Ureter (tissue), 1 donor: ENCODE measurements at regions not wholly inside any gene's neighbourhood (a gene's known extent, or its start where the extent isn't known, plus 50 kb on each side); places are given as distances from the start of the nearest gene placed in this dataset.

Experiments
- DNase-seq: peaks from one replicate; pipeline ENCODE4 v3.0.0-alpha.2; 2020; ENCODE audit warnings: low spot score
- donor health status: DM: yes; HTN: yes; CAD: no.

GRCh38 chr18:73735836-73736235 is 411.8 kb downstream of the FBXO15 start:
- no peak for DNase-seq

DNA sequence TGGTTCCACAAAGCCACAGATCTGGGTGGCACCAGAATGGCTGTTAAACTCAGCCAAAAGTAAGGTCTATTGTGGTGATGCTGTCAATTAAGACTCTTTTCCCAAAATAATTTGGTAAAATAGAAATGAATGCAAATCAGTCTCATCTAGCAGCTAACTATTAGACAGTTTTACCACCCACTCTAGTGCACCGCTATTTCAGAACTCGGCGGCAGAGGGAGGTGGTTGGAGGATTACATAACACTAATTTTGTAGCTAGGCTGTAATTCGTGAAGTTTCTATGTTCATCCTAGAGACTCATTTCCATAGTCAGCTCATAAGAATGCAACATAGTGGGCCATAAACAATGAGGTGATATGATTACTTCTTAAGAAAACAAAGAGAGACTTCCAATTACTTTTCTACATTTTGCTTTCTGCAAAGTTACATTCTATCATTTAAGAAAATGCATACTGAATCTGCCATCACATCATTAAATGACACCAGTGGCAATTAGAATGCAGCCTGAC is 413.8 kb downstream of the FBXO15 start:
- no peak for DNase-seq

DNA sequence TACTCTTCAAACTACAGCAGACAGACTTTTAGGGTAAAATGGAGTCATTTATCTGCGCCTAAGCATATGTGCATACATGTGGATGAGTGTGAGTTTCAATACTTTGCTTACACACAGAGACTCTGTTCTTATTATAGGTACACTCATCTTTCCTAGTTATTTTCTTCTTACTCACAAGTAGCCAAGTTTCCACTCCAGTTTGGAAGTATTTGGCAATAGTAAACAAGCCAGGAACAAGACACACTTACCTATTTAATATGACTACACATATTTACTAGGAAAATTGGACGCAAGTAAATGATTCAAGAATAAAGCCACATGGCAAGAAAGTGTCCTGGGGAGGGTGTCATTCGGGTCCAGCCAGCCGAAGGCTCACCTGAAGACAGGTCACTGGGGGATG is 414.3 kb downstream of the FBXO15 start:
- no peak for DNase-seq

DNA sequence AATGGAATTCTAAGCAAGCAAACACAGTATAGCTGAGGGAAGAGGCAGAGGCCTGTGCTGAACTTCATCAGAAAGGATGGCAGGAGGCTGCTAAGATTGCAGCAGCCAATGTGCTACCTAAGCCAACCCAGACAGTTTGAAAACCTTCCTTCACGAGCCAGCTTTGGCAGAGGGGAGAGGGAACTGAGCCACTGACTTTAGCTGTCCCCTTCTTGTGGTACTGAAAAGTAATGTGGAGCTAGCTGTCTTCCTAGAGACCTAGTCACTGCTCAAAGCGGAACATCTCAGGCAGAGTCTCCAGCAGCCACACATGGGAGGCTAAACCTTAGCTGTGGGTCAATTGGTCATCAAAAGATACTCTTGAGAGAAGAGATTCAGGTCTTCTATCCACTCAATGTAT is 419.0 kb downstream of the FBXO15 start:
- DNase-seq, result no peak

DNA sequence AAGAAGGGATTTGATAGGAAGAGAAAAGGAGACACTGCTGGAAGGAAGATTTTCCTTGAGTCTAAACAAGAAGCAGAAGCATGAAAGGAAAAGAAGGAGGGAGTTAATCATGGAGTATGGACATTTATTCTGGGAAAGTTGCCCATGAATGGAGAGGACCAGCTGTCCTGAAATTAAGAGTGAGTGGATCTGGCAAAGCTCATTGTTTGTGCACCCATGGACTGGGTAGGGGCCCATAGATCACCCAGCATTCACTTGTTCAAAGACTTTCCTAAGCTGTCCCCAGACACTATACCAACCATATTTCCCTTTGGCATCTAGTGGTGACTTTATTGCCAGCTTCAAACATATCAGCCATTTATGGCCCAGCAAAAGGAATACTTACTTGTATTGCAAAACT is 422.7 kb downstream of the FBXO15 start:
- DNase-seq, result no peak

GRCh38 chr18:73719611-73720010 is 428.0 kb downstream of the FBXO15 start:
- DNase-seq, result no peak

- DNase-seq, result no peak
Measured at GRCh38 chr18:73717570-73717969, 430.1 kb downstream of the FBXO15 start.

DNA sequence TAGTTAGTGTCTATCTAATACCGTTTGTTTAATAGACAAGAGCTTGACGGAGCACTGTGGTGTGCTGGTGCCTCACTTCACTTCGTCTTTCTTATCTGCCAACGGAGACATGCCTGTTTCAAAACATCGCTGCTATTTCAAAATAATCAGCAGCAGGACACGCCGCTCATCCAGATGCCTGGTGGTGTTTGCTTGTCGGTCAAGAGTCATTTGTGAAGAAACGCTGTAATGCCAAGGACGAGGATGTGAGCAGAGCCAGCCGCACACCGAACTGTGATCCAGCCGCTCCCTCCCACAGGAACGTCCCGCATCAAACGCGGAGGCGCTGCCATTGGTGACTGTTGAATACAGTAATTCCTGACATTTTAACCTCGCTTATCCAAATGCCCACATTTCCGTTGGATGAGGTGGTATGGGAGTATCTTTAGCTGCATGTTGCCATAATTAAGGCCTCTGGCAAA is 432.4 kb downstream of the FBXO15 start:
- DNase-seq, result no peak

DNA sequence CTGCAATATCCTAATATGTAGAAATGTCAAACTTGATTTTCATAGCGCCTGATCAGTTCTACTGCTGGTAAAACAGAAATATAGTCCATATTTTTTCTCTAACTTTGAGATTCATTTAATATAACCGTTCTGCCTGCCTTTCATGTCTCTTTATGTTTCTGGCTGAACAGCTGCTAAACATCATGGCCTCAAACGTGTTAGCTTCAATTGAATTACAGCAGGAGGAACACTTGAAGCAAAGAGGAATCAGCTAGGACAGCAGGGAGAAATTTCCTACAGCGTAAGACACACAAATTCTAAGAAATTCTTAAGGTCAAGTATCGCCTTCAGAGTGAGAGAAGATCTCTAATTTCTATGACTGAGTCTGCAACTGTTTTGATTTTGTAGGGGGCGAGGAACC is 433.2 kb downstream of the FBXO15 start:
- DNase-seq, result no peak

- no peak for DNase-seq
Measured at GRCh38 chr18:73711256-73711655, 436.4 kb downstream of the FBXO15 start.

- no peak for DNase-seq
Measured at GRCh38 chr18:73708591-73708990, 439.0 kb downstream of the FBXO15 start.

DNA sequence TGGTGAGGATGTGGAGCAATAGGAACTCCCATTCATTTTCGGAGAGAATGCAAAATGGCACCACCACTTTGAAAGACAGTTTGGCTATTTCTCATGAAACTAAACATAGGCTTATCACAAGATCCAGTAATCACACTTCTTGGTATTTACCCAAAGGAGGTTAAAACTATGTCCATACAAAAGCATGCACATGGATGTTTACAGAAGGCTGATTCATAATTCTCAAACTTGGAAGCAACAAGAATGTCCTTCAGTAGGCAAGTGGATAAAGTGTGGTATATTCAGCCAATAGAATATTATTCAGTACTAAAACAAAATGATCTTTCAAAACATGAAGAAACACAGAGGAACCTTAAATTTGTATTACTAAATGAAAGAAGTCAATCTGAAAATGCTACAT is 440.6 kb downstream of the FBXO15 start:
- DNase-seq, result no peak

GRCh38 chr18:73697353-73697752 is 450.3 kb downstream of the FBXO15 start:
- no peak for DNase-seq

GRCh38 chr18:73696698-73697097 is 450.9 kb downstream of the FBXO15 start:
- no peak for DNase-seq

- no peak for DNase-seq
Measured at GRCh38 chr18:73696171-73696570, 451.5 kb downstream of the FBXO15 start.

- DNase-seq, result no peak
Measured at GRCh38 chr18:73693091-73693490, 454.5 kb downstream of the FBXO15 start.

- DNase-seq, result no peak
Measured at GRCh38 chr18:73691624-73692023, 456.0 kb downstream of the FBXO15 start.

DNA sequence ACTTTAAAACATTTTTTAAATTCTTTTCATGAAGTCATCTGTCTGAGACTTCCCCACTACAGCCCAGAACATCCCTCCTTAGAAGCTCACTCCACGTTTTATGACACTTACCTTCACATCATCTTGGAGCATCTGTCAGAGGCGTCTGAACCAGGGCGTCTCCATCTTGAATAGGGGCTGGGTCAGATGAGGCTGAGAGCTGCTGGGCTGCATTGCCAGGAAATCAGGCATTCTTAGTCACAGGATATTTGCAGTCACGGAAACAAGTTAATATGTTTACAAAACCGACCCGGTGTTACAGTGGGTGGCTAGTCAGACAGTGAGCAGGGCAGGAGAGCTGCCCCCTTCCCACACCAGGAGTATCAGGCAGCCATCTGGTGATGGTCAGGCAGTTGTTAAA is 456.5 kb downstream of the FBXO15 start:
- DNase-seq, result no peak

- no peak for DNase-seq
Measured at GRCh38 chr18:73690222-73690621, 457.4 kb downstream of the FBXO15 start.

- no peak for DNase-seq
Measured at GRCh38 chr18:73688851-73689711, 458.6 kb downstream of the FBXO15 start.

- no peak for DNase-seq
Measured at GRCh38 chr18:73688161-73688560, 459.5 kb downstream of the FBXO15 start.

GRCh38 chr18:73684647-73685046 is 463.0 kb downstream of the FBXO15 start:
- DNase-seq, result no peak

DNA sequence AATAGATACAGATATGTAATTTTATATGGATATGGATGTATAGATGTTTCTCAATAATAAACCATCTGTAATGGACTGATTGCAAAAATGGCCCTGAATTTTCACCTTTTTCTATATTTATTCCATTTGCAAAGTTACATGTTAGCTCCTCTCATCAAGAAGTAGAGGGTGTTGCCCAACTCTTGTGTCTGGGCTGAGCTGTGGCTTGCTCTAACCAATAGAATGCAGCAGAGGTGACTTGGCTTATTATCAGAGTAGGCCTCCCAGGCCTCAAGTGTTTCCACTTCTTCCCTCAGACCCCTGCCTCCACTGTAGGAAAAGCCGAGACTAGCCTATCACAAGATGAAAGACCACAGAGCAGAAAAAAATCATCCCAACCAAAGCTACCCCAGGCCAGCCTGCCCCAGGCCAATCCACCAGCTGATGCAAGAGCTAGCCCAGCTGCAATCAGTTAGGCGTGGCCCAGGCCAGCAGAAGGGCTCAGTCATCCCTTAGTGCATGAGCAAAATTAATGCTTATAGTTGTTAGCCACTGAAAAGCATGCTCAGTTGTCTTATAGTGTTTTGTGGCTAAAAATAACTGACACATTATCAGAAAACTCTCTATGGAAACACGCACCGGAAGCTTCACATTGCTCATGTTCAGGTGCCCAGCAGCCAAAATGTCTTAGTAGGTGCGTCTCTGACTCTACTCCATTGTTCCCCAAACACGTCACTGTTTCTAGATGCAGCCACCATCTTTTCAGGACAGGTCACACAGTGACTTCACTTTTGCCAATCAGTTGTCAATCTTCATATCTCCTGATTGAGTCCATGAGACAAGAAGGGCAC is 464.0 kb downstream of the FBXO15 start:
- no peak for DNase-seq
